Tibial nerve (tissue), 4 donors: ENCODE measurements at regions not wholly inside any gene's neighbourhood (a gene's known extent, or its start where the extent isn't known, plus 50 kb on each side); places are given as distances from the start of the nearest gene placed in this dataset.

ENCODE experiments used
- DNase-seq, 2 donors: peaks; one replicate each; pipeline ENCODE4 v3.0.0-alpha.2; 2019; ENCODE audit warnings: low spot score in 2 of 2
- H3K27ac ChIP-seq, 4 donors: fragments of 200-600 bp; sonication (generic) in 3 of 4; one replicate each; pipeline ENCODE4 v1.5.1; 2017 to 2019; ENCODE audit warnings: mild to moderate bottlenecking in 1 of 4
- H3K27me3 ChIP-seq, 2 donors: fragments of 200-600 bp; sonication (generic) in 1 of 2; one replicate each; pipeline versions ENCODE4 v1.5.1 to v1.6.0; 2017 to 2019
- H3K36me3 ChIP-seq, 3 donors: fragments of 200-600 bp; sonication (generic); one replicate each; pipeline ENCODE4 v1.5.1; 2018 to 2019
- H3K4me1 ChIP-seq, 4 donors: fragments of 200-600 bp; sonication (generic) in 3 of 4; one replicate each; pipeline ENCODE4 v1.5.1; 2017 to 2019
- H3K4me3 ChIP-seq, 4 donors: fragments of 200-600 bp; sonication (generic) in 3 of 4; one replicate each; pipeline ENCODE4 v1.5.1; 2017 to 2019; ENCODE audit warnings: mild to moderate bottlenecking in 1 of 4, moderate library complexity in 1 of 4
- H3K9me3 ChIP-seq, 4 donors: fragments of 200-600 bp; sonication (generic) in 3 of 4; one replicate each; pipeline ENCODE4 v1.5.1; 2017 to 2019
- EP300 ChIP-seq, 2 donors: sonication (generic); formaldehyde crosslinking; IDR thresholded peaks; one replicate each; pipeline ENCODE4 v1.6.1; 2017; ENCODE audit warnings: antibody characterized with exemption in 2 of 2, mild to moderate bottlenecking in 1 of 2
- POLR2A ChIP-seq, 2 donors: fragments of 450-650 bp; IDR thresholded peaks; one replicate each; pipeline ENCODE4 v1.6.1; 2017; ENCODE audit warnings: antibody characterized with exemption in 2 of 2, mild to moderate bottlenecking in 2 of 2, moderate library complexity in 2 of 2
- WGBS, 2 donors: methylation state at CpG; one replicate each; pipeline ENCODE4 v1.1.5; 2018; 5-methylcytosine and 5-hydroxymethylcytosine counted together
- TF ChIP-seq, protein P1 (sequence below), 5 experiments: fragments of 200-600 bp in 3 of 5; fragments of 450-650 bp in 2 of 5; sonication (generic) in 3 of 5; IDR thresholded peaks; one replicate each; pipeline ENCODE4 v1.5.1; 2016 to 2019; ENCODE audit warnings: antibody characterized with exemption in 5 of 5, mild to moderate bottlenecking in 3 of 5, moderate library complexity in 2 of 5

DNA sequence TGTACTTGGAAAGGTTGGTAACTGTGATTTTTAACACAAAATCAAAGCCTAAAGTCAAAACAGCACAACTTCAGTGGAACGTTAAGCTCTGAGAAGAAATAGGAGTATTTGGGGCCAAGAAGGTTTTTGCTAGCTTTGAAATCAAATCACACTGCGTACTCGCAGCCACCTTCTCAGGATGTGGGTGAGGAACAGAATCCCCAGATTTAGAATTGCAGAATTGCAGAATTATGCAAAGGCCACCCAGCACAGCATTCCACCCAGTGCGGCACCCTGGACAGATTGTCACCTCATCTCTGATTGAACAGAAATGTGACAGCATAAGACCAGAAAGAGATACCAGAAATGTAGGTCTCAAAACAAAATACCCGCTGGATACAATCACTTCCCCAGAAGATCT is 181.1 kb downstream of the DHX15 start:
- no peaks in the 10 kb centered on the region for H3K4me1 ChIP-seq
- no peaks in the 10 kb centered on the region for H3K36me3 ChIP-seq
- H3K4me3 ChIP-seq = no peak overlapping the region
- no peak for DNase-seq
- 88 to 93% methylated on average over 5 of the region's 5 CpGs for WGBS, 2 donors
- no peaks in the 10 kb centered on the region for H3K9me3 ChIP-seq
- no peaks in the 10 kb centered on the region for H3K27me3 ChIP-seq
- no peak overlapping the region for H3K27ac ChIP-seq
- TF ChIP-seq, protein P1, sequence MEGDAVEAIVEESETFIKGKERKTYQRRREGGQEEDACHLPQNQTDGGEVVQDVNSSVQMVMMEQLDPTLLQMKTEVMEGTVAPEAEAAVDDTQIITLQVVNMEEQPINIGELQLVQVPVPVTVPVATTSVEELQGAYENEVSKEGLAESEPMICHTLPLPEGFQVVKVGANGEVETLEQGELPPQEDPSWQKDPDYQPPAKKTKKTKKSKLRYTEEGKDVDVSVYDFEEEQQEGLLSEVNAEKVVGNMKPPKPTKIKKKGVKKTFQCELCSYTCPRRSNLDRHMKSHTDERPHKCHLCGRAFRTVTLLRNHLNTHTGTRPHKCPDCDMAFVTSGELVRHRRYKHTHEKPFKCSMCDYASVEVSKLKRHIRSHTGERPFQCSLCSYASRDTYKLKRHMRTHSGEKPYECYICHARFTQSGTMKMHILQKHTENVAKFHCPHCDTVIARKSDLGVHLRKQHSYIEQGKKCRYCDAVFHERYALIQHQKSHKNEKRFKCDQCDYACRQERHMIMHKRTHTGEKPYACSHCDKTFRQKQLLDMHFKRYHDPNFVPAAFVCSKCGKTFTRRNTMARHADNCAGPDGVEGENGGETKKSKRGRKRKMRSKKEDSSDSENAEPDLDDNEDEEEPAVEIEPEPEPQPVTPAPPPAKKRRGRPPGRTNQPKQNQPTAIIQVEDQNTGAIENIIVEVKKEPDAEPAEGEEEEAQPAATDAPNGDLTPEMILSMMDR (IDR thresholded peaks at IDR 0.05) = no peak
- TF ChIP-seq POLR2A (IDR thresholded peaks at IDR 0.05) (no peak), EP300 (IDR thresholded peaks at IDR 0.05) (no peak)

DNA sequence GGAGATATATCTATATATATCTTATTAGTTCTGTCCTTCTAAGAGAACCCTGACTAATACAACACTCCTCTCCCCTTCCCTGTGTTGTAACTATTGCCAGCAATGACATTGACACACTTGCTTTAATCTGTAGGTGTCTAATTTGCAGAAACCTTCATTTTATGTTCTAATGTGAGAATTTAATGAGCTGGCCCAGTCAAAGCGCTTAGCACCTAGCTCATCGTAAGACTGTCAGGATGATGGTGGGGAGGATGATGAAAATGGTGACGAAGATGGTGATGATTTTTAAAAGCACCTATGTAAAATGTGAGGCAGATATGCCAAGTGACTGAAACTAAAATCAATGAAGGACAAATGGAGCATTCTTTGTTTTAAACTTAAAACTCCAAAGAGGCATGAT is 183.8 kb downstream of the DHX15 start:
- Histone ChIP-seq H3K27ac (no peak overlapping the region), H3K4me3 (no peak overlapping the region), H3K4me1 (no peaks in the 10 kb centered on the region), H3K27me3 (no peaks in the 10 kb centered on the region), H3K9me3 (no peaks in the 10 kb centered on the region), H3K36me3 (no peaks in the 10 kb centered on the region)
- no peak for DNase-seq
- WGBS, 2 donors = 91 to 95% methylated on average over 3 of the region's 3 CpGs
- TF ChIP-seq POLR2A (IDR thresholded peaks at IDR 0.05) (no peak), EP300 (IDR thresholded peaks at IDR 0.05) (no peak)
- TF ChIP-seq, protein P1 (IDR thresholded peaks at IDR 0.05) = no peak

GRCh38 chr4:24396988-24397387 is 187.4 kb downstream of the DHX15 start:
- Histone ChIP-seq H3K36me3 (no peaks in the 10 kb centered on the region), H3K27me3 (no peaks in the 10 kb centered on the region), H3K4me3 (no peak overlapping the region), H3K27ac (no peak overlapping the region), H3K4me1 (no peaks in the 10 kb centered on the region), H3K9me3 (no peaks in the 10 kb centered on the region)
- WGBS, 2 donors = 81 to 88% methylated on average over 4 of the region's 4 CpGs
- no peak for DNase-seq
- TF ChIP-seq, protein P1 (IDR thresholded peaks at IDR 0.05) = no peak
- TF ChIP-seq POLR2A (IDR thresholded peaks at IDR 0.05) (no peak), EP300 (IDR thresholded peaks at IDR 0.05) (no peak)

GRCh38 chr4:24395937-24396336 is 188.4 kb downstream of the DHX15 start:
- Histone ChIP-seq H3K36me3 (no peaks in the 10 kb centered on the region), H3K4me1 (no peaks in the 10 kb centered on the region), H3K27me3 (no peaks in the 10 kb centered on the region), H3K27ac (no peak overlapping the region), H3K4me3 (no peak overlapping the region), H3K9me3 (no peaks in the 10 kb centered on the region)
- TF ChIP-seq POLR2A (IDR thresholded peaks at IDR 0.05) (no peak), EP300 (IDR thresholded peaks at IDR 0.05) (no peak)
- 94 to 95% methylated on average over 7 of the region's 7 CpGs for WGBS, 2 donors
- DNase-seq = no peak

DNA sequence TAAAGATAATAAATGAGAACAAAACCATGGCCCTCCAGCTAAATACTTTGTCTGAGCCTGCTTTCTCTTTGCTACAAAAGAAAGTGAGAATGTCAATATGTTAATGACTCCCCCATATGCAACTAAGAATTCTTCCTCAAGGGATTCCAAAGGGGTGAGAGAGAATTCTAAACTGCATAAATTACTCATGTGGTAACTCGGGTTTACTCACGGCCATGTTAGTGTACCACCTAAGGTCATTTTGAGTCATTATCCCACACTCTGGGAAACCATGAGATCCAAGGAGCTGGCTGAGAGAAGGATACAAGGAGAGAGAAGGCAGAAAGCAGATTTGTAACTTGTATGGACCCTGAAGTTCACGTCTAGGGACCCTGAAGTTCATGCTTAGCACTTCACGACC is 190.3 kb downstream of the DHX15 start:
- H3K4me1 ChIP-seq = no peaks in the 10 kb centered on the region
- no peak for DNase-seq
- H3K36me3 ChIP-seq = no peaks in the 10 kb centered on the region
- H3K27me3 ChIP-seq = no peaks in the 10 kb centered on the region
- no peak for TF ChIP-seq EP300 (IDR thresholded peaks at IDR 0.05)
- TF ChIP-seq POLR2A (IDR thresholded peaks at IDR 0.05) = no peak
- TF ChIP-seq, protein P1 (IDR thresholded peaks at IDR 0.05) = no peak
- H3K9me3 ChIP-seq = no peaks in the 10 kb centered on the region
- no peak overlapping the region for H3K4me3 ChIP-seq
- H3K27ac ChIP-seq = no peak overlapping the region
- 66 to 73% methylated on average over 4 of the region's 4 CpGs for WGBS, 2 donors

- H3K4me1 ChIP-seq = no peaks in the 10 kb centered on the region
- TF ChIP-seq, protein P1 (IDR thresholded peaks at IDR 0.05) = no peak
- TF ChIP-seq POLR2A (IDR thresholded peaks at IDR 0.05) (no peak), EP300 (IDR thresholded peaks at IDR 0.05) (no peak)
- DNase-seq = no peak
- H3K9me3 ChIP-seq = no peaks in the 10 kb centered on the region
- H3K27me3 ChIP-seq = no peaks in the 10 kb centered on the region
- H3K4me3 ChIP-seq = no peak overlapping the region
- H3K36me3 ChIP-seq = no peaks in the 10 kb centered on the region
- no peak overlapping the region for H3K27ac ChIP-seq
- WGBS, 2 donors = 87 to 89% methylated on average over 5 of the region's 5 CpGs
Observed at GRCh38 chr4:24392613-24393012, 191.7 kb downstream of the DHX15 start.
